GM12874 (cell line): ENCODE measurements at regions not wholly inside any gene's neighbourhood (a gene's known extent, or its start where the extent isn't known, plus 50 kb on each side); places are given as distances from the start of the nearest gene placed in this dataset.

Experiments
- CTCF ChIP-seq: IDR thresholded peaks from 2 replicates; pipeline ENCODE4 v1.5.1; 2011; ENCODE audit warnings: low read depth, mild to moderate bottlenecking, control low read depth, low read length, moderate library complexity; ENCODE audit not compliant: insufficient read depth

- no peak for TF ChIP-seq CTCF
Observed at GRCh38 chr18:64991102-64991501, 759.7 kb upstream of the CDH7 start.

GRCh38 chr18:64986906-64987495 lies 763.8 kb upstream of the CDH7 start:
- no peak for TF ChIP-seq CTCF

- no peak for TF ChIP-seq CTCF
Observed at GRCh38 chr18:64983497-64984238, 767.1 kb upstream of the CDH7 start.

- TF ChIP-seq CTCF, result no peak
Observed at GRCh38 chr18:64982414-64983055, 768.3 kb upstream of the CDH7 start.

- TF ChIP-seq CTCF, result no peak
Observed at GRCh38 chr18:64981915-64982314, 768.9 kb upstream of the CDH7 start.

- no peak for TF ChIP-seq CTCF
Observed at GRCh38 chr18:64979791-64980190, 771.0 kb upstream of the CDH7 start.

GRCh38 chr18:64974391-64975125 lies 776.3 kb upstream of the CDH7 start:
- no peak for TF ChIP-seq CTCF
